Right atrium auricular region (tissue), 2 donors: ENCODE measurements at regions not wholly inside any gene's neighbourhood (a gene's known extent, or its start where the extent isn't known, plus 50 kb on each side); places are given as distances from the start of the nearest gene placed in this dataset.

Experiments used
- DNase-seq: peaks from one replicate; pipeline ENCODE4 v3.0.0-alpha.2; 2019; ENCODE audit warnings: low spot score
- H3K27ac ChIP-seq, 2 donors: fragments of 200-600 bp; sonication (generic); 1 replicate in 1 of 2; 2 replicates in 1 of 2; pipeline ENCODE4 v1.5.1; 2016 to 2019
- H3K27me3 ChIP-seq, 2 donors: fragments of 200-600 bp; sonication (generic); one replicate each; pipeline versions ENCODE4 v1.5.1 to v1.6.0; 2017 to 2019
- H3K36me3 ChIP-seq: fragments of 200-600 bp; sonication (generic); one replicate; pipeline ENCODE4 v1.5.1; 2016
- H3K4me1 ChIP-seq, 2 donors: fragments of 200-600 bp; sonication (generic); one replicate each; pipeline versions ENCODE4 v1.5.1 to v1.6.0; 2017 to 2019
- H3K4me3 ChIP-seq, 2 donors: fragments of 200-600 bp; sonication (generic); 1 replicate in 1 of 2; 2 replicates in 1 of 2; pipeline ENCODE4 v1.5.1; 2017 to 2019; ENCODE audit warnings: mild to moderate bottlenecking in 1 of 2, moderate library complexity in 1 of 2
- H3K9me3 ChIP-seq, 2 donors: fragments of 200-600 bp; sonication (generic); one replicate each; pipeline ENCODE4 v1.5.1; 2019
- CTCF ChIP-seq, 2 donors: fragments of 200-600 bp; sonication (generic); IDR thresholded peaks; one replicate each; pipeline ENCODE4 v1.5.1; 2019; ENCODE audit warnings: antibody characterized with exemption in 2 of 2

DNA sequence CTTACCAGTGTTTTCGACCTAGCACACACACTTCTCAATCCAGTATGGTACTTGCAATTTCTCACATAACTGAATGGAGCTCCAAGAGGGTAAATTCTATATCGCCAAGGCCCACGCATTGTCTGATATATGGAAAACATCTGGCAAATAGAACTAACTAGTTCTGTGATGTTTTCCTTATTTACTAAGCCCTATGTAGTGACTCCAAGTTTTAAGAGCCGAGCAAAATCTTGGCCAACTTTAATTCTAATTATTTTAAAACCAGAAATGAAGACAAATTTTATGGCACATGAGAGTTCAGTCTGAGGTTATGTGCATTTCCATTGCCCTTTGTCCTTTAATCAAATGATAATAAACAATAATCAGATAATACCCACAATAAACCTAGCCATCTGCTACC lies 1119.7 kb upstream of the CNTNAP5 start:
- no peak for TF ChIP-seq CTCF (IDR thresholded peaks at IDR 0.05)
- DNase-seq: no peak
- Histone ChIP-seq H3K36me3 (no peaks in the 10 kb centered on the region), H3K4me3 (no peak overlapping the region), H3K27me3 (no peaks in the 10 kb centered on the region), H3K9me3 (no peaks in the 10 kb centered on the region), H3K4me1 (no peaks in the 10 kb centered on the region), H3K27ac (no peak overlapping the region)

DNA sequence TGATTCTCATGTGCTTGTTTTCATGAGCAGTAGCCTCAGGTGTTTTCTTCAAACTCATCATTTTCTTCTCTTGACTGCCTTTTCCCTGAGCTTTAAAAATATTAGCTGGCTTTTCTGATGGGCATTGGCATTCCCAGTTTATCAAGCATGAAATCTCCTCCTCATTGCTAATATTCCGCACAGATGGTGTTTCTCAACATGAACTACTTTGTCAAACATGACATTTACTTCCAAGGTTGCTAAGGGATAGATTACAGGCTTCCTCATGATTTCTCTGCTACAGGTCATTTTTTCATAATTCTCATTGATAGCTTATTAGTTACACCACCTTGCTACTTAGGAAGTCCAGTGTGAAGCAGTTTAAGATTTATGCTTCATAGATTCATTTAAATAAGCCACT lies 1116.9 kb upstream of the CNTNAP5 start:
- Histone ChIP-seq H3K36me3 (no peaks in the 10 kb centered on the region), H3K27me3 (no peaks in the 10 kb centered on the region), H3K27ac (no peak overlapping the region), H3K9me3 (no peaks in the 10 kb centered on the region), H3K4me1 (no peaks in the 10 kb centered on the region), H3K4me3 (no peak overlapping the region)
- TF ChIP-seq CTCF (IDR thresholded peaks at IDR 0.05): no peak
- DNase-seq: no peak

DNA sequence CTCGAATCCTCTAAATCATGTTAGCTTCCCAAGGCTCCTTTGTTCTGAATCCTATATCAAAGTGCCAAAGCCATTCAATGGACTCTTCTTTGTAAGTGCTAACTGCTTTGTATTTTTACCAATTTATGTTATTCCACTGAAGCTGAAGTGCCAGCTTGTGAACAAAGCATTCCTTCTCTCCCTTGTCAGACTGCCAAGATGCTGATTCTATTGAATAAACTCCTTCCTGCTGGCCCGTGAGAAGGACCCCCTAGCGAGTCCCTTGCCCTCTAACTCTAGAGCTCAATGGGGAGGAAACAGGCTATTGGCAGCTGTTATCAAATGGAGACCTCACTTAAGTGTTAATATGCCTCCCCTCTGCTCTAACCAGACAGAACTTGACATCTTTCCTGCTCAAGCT lies 1097.9 kb upstream of the CNTNAP5 start:
- peaks cover 8 to 30% of the 10 kb centered on the region in 2 donors for H3K9me3 ChIP-seq
- no peak overlapping the region for H3K27ac ChIP-seq
- no peaks in the 10 kb centered on the region for H3K36me3 ChIP-seq
- H3K4me3 ChIP-seq: no peak overlapping the region
- no peak for TF ChIP-seq CTCF (IDR thresholded peaks at IDR 0.05)
- no peaks in the 10 kb centered on the region for H3K27me3 ChIP-seq
- H3K4me1 ChIP-seq: no peaks in the 10 kb centered on the region
- no peak for DNase-seq

GRCh38 chr2:122927710-122928557 lies 1097.2 kb upstream of the CNTNAP5 start:
- Histone ChIP-seq H3K27ac (no peak overlapping the region), H3K9me3 (peaks cover 8 to 30% of the 10 kb centered on the region in 2 donors), H3K4me3 (no peak overlapping the region), H3K4me1 (no peaks in the 10 kb centered on the region), H3K27me3 (no peaks in the 10 kb centered on the region), H3K36me3 (no peaks in the 10 kb centered on the region)
- TF ChIP-seq CTCF (IDR thresholded peaks at IDR 0.05): no peak
- no peak for DNase-seq

DNA sequence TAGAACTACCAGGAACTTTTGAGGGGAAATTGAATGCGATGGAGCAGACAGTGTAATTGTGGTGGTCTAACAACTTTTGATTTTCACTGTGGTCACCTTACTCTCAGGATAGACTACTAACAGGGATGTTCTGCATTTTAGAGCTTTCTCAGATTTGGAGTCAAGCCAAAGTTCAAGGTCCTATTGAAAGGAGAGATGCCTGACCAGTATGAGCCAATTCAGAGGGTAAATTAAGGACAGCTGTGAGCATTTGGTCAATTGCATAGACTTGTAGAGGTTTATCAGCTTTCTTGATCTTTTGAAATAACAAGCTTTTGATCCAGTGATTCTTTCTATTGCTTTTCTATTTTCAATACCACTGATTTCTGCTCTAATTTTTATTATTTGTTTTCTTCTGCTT lies 1095.7 kb upstream of the CNTNAP5 start:
- DNase-seq: no peak
- H3K36me3 ChIP-seq: no peaks in the 10 kb centered on the region
- no peaks in the 10 kb centered on the region for H3K4me1 ChIP-seq
- no peak overlapping the region for H3K27ac ChIP-seq
- no peak for TF ChIP-seq CTCF (IDR thresholded peaks at IDR 0.05)
- H3K27me3 ChIP-seq: no peaks in the 10 kb centered on the region
- no peak overlapping the region for H3K4me3 ChIP-seq
- peaks cover 8 to 26% of the 10 kb centered on the region in 2 donors for H3K9me3 ChIP-seq

GRCh38 chr2:122935506-122935905 lies 1089.6 kb upstream of the CNTNAP5 start:
- no peak overlapping the region for H3K4me3 ChIP-seq
- no peaks in the 10 kb centered on the region for H3K27me3 ChIP-seq
- no peak overlapping the region for H3K27ac ChIP-seq
- no peak for DNase-seq
- H3K4me1 ChIP-seq: no peaks in the 10 kb centered on the region
- no peak for TF ChIP-seq CTCF (IDR thresholded peaks at IDR 0.05)
- no peaks in the 10 kb centered on the region for H3K36me3 ChIP-seq
- H3K9me3 ChIP-seq: no peaks in the 10 kb centered on the region
